Duodenal mucosa (tissue), 2 donors: ENCODE measurements at regions not wholly inside any gene's neighbourhood (a gene's known extent, or its start where the extent isn't known, plus 50 kb on each side); places are given as distances from the start of the nearest gene placed in this dataset.

Source experiments
- H3K27ac ChIP-seq: one replicate; pipeline ENCODE4 v1.7.0; 2013; ENCODE audit warnings: low read depth, low read length
- H3K27me3 ChIP-seq, 2 donors: one replicate each; pipeline ENCODE4 v1.7.0; 2013; ENCODE audit warnings: low read length in 2 of 2, control low read depth in 1 of 2; ENCODE audit not compliant: insufficient read depth in 2 of 2, control insufficient read depth in 1 of 2
- H3K36me3 ChIP-seq, 2 donors: one replicate each; pipeline ENCODE4 v1.7.0; 2013; ENCODE audit warnings: low read length in 2 of 2, control low read depth in 1 of 2; ENCODE audit not compliant: insufficient read depth in 2 of 2, control insufficient read depth in 1 of 2
- H3K4me1 ChIP-seq, 2 donors: one replicate each; pipeline ENCODE4 v1.7.0; 2013; ENCODE audit warnings: low read length in 2 of 2, control low read depth in 1 of 2; ENCODE audit not compliant: insufficient read depth in 2 of 2, control insufficient read depth in 1 of 2
- H3K4me3 ChIP-seq, 2 donors: one replicate each; pipeline ENCODE4 v1.7.0; 2013; ENCODE audit warnings: low read length in 2 of 2, low read depth in 1 of 2
- H3K9ac ChIP-seq, 2 donors: one replicate each; pipeline ENCODE4 v1.7.0; 2013; ENCODE audit warnings: low read length in 2 of 2, low read depth in 1 of 2
- H3K9me3 ChIP-seq, 2 donors: one replicate each; pipeline ENCODE4 v1.7.0; 2013; ENCODE audit warnings: low read length in 2 of 2, control low read depth in 1 of 2; ENCODE audit not compliant: control insufficient read depth in 1 of 2

DNA sequence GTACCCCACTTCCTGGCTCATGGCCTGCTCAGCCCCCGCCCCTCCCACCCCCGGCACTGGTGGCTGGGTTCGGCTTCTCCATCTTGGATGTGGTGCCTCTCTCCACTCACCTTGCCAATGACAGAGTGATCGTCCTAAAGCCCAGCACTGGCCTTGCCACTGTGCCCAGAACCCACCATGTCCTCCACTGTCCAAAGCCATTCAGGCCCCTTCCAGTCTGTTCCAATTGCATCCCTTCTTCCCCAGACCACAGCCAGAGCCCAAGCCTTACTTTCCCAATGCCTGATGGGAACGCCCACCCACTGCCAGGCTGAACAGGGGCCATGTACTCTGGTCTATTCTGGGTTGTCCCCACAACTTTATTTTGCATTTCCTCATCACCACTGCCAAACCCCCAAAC lies 625.8 kb upstream of the B3GAT1 start:
- Histone ChIP-seq H3K9ac (no peak overlapping the region), H3K27me3 (peaks cover 0 to 3% of the 10 kb centered on the region in 2 donors), H3K9me3 (no peaks in the 10 kb centered on the region), H3K36me3 (no peaks in the 10 kb centered on the region), H3K4me3 (no peak overlapping the region), H3K4me1 (no peaks in the 10 kb centered on the region), H3K27ac (no peak overlapping the region)

DNA sequence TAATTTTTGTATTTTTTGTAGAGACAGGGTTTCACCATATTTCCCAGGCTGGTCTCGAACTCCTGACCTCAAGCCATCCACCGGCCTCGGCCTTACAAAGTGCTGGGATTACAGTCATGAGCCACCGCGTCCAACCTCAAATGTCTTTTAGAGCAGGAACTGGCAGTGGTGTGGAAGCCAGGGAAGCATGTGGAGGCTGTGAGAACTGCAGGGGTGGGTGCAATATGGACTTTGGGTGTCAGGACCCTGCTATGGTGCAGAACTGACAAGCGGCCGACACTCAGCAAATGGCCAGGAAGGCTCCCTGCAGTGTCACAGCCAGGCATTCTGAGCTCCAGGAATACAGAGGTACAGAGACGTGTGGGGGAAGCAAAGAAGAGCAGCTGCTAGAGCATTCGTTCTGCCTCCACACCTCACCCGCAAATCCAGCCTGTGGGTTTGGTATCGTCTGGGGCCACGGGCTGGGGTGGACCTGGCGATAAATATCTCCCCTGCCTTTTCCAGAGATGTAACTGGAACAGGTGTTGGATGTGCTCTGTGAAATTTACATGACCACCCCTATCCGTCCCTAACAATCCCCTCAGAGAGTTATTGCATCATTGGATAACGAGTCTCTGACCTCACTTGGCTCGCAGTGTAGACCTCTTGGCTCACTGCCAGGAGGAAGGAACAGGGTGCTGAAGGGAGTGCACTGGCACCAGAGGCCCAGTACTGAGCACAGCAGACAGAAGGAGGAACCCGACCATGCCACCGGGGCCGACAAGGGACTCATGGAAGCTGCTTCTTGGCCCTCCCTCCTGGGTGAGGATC lies 624.7 kb upstream of the B3GAT1 start:
- H3K27ac ChIP-seq, result no peak overlapping the region
- H3K4me1 ChIP-seq, result no peaks in the 10 kb centered on the region
- no peak overlapping the region for H3K4me3 ChIP-seq
- H3K27me3 ChIP-seq, result peaks cover 0 to 3% of the 10 kb centered on the region in 2 donors
- no peaks in the 10 kb centered on the region for H3K9me3 ChIP-seq
- H3K9ac ChIP-seq, result no peak overlapping the region
- H3K36me3 ChIP-seq, result no peaks in the 10 kb centered on the region

DNA sequence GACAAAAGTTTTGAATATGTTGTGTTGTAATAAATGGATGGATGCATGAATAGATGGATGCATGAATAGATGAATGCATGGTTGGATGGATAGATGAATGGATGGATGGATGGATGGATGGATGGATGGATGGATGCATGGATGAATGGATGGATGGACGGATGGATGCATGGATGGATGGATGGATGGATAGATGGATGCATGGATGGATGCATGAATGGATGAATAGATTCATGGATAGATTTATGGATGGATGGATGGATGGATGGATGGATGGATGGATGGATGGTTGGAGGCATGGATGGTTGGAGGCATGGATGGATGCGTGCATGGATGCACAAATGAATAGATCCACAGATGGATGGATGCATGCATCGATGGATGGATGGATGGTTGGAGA lies 623.2 kb upstream of the B3GAT1 start:
- Histone ChIP-seq H3K9ac (no peak overlapping the region), H3K27me3 (peaks cover 0 to 3% of the 10 kb centered on the region in 2 donors), H3K9me3 (no peaks in the 10 kb centered on the region), H3K36me3 (no peaks in the 10 kb centered on the region), H3K4me3 (no peak overlapping the region), H3K27ac (no peak overlapping the region), H3K4me1 (no peaks in the 10 kb centered on the region)

- Histone ChIP-seq H3K36me3 (no peaks in the 10 kb centered on the region), H3K9ac (no peak overlapping the region), H3K4me1 (no peaks in the 10 kb centered on the region), H3K4me3 (no peak overlapping the region), H3K27me3 (peaks cover 0 to 3% of the 10 kb centered on the region in 2 donors), H3K9me3 (no peaks in the 10 kb centered on the region), H3K27ac (no peak overlapping the region)
These were observed 621.5 kb upstream of the B3GAT1 start for GRCh38 chr11:135033540-135033939.

DNA sequence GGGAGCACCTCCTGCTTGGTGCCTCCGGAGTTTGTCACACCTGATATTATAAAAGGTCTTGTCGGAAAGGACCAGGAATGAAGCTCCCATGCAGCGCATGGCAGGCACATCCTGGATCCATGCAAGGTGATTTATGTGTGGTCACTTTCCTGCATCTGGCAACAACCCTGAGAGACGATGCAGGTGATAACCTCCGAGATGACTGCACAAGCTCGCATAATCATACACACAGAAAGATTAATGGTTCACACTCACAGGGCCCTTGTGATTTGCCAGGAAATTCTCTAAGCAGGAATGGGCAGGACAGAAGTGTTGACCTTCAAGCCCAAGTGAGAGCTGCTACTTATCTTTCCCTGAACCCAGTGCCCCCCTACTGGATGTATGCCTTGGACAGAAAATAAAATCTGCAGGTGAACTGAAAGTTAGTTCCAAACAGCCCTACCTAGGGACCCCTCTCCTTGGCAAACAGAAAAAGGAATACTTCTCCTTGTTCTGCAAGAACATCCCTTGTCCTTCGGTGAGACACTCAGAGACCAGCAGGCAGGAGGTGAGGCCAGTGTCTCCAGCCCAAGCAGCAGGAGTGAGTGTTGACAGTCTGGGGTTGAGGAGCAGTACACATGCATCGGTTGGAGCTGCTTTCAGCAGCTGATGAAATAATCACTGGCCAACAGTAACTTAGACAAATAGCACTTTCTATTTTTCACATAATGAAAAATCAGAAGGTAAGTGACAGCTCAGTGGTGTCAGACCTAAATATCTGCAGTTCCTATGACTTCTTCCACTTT lies 619.4 kb upstream of the B3GAT1 start:
- no peaks in the 10 kb centered on the region for H3K9me3 ChIP-seq
- H3K36me3 ChIP-seq, result no peaks in the 10 kb centered on the region
- no peaks in the 10 kb centered on the region for H3K4me1 ChIP-seq
- no peak overlapping the region for H3K27ac ChIP-seq
- no peak overlapping the region for H3K9ac ChIP-seq
- no peak overlapping the region for H3K4me3 ChIP-seq
- H3K27me3 ChIP-seq, result peaks cover 0 to 3% of the 10 kb centered on the region in 2 donors

DNA sequence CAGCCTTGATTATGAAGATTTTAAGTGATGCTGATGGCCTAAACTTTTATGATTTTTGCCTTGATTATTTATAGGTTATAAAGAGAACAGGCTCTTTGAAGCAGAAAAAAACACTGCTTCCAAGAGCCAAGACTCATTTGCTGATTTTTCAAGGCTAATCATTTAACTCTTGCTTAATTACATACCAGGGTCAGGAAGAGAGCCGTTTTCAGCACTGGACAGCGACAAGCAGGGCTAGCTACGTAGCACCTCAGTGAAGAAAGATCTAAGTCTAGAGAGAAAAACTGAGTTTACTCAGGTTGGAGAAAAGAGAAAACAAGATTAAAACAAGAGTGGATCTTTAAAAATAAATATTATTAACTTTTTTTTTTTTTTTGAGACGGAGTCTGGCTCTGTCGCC lies 615.4 kb upstream of the B3GAT1 start:
- Histone ChIP-seq H3K4me3 (no peak overlapping the region), H3K36me3 (no peaks in the 10 kb centered on the region), H3K27me3 (no peaks in the 10 kb centered on the region), H3K27ac (no peak overlapping the region), H3K4me1 (no peaks in the 10 kb centered on the region), H3K9me3 (no peaks in the 10 kb centered on the region), H3K9ac (no peak overlapping the region)

DNA sequence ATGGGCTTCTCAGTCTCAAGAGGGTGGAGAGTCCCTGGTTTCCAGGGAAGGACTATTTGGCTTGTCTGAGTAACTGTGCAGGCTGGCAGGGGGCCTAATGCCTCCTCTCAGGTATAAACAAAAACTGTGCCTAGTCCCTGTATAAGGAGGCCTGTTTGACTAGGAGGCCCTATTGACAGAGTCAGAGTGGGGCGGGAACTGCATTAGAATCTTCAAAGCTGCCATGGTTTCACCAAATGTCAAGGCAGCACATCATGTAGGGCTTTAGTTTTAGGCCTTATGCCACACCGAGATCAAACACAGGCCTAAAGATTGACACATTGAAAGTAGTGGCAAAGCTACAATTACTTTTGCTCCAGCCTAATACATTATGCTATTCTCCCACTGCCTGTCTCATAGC lies 611.5 kb upstream of the B3GAT1 start:
- Histone ChIP-seq H3K4me3 (no peak overlapping the region), H3K4me1 (no peaks in the 10 kb centered on the region), H3K36me3 (no peaks in the 10 kb centered on the region), H3K9me3 (no peaks in the 10 kb centered on the region), H3K27me3 (no peaks in the 10 kb centered on the region), H3K27ac (no peak overlapping the region), H3K9ac (no peak overlapping the region)

GRCh38 chr11:135022454-135022853 lies 610.4 kb upstream of the B3GAT1 start:
- Histone ChIP-seq H3K4me3 (no peak overlapping the region), H3K36me3 (no peaks in the 10 kb centered on the region), H3K27ac (no peak overlapping the region), H3K9ac (no peak overlapping the region), H3K9me3 (no peaks in the 10 kb centered on the region), H3K4me1 (no peaks in the 10 kb centered on the region), H3K27me3 (no peaks in the 10 kb centered on the region)

DNA sequence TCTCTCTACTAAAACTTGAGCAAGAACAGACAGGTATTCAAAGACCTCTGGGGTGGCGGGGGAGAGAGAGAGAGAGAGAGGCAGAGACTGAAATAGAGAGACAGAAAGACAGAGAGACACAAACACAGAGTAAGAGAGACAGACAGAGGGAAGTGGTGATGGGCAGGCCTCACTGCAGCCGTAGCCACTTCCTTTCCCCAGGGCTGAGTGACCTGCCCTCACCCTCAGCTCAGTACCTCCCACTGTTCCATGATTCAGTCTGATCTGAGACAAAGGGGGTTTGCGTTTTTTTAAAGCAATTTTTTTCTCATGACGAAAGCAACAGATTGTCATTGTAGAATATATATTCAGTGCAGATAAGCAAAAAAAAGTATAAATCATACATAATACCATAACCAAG lies 607.9 kb upstream of the B3GAT1 start:
- H3K9me3 ChIP-seq, result no peaks in the 10 kb centered on the region
- H3K27me3 ChIP-seq, result no peaks in the 10 kb centered on the region
- H3K36me3 ChIP-seq, result no peaks in the 10 kb centered on the region
- no peaks in the 10 kb centered on the region for H3K4me1 ChIP-seq
- H3K27ac ChIP-seq, result no peak overlapping the region
- H3K4me3 ChIP-seq, result no peak overlapping the region
- no peak overlapping the region for H3K9ac ChIP-seq

DNA sequence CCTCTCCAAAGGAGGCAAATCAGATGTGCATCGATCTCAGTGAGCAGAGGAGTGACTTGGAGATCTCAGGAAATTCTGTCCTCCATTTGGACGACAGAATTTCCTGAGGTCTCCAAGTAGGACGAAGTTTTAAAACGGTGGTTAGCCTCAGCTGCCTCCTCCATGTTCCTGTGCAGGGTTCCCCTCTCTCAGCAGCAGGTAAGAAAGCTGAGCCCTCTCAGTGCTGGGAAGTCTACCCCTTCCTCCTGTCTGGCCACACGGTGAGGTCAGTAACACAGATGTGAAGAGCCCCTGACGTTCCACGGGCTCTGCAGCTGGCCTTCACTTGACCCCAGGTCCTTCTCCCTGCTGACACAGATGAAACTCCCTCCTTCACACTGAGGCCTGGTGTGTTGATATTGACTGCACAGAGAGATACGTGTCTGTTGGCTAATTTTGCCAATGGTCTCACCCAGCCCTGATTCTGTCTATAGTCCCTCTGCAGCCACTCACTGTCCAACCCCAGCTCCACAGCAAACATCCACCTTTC lies 607.4 kb upstream of the B3GAT1 start:
- Histone ChIP-seq H3K27ac (no peak overlapping the region), H3K9ac (no peak overlapping the region), H3K9me3 (no peaks in the 10 kb centered on the region), H3K4me1 (no peaks in the 10 kb centered on the region), H3K36me3 (no peaks in the 10 kb centered on the region), H3K4me3 (no peak overlapping the region), H3K27me3 (no peaks in the 10 kb centered on the region)
